ENCODE measurements at regions not wholly inside any gene's neighbourhood (a gene's known extent, or its start where the extent isn't known, plus 50 kb on each side); places are given as distances from the start of the nearest gene placed in this dataset.
"Not testable (repeated sequence)": the region's sequence is repeated elsewhere in the genome, so short reads cannot be mapped to it uniquely, and the experiment has no call there.

DNA sequence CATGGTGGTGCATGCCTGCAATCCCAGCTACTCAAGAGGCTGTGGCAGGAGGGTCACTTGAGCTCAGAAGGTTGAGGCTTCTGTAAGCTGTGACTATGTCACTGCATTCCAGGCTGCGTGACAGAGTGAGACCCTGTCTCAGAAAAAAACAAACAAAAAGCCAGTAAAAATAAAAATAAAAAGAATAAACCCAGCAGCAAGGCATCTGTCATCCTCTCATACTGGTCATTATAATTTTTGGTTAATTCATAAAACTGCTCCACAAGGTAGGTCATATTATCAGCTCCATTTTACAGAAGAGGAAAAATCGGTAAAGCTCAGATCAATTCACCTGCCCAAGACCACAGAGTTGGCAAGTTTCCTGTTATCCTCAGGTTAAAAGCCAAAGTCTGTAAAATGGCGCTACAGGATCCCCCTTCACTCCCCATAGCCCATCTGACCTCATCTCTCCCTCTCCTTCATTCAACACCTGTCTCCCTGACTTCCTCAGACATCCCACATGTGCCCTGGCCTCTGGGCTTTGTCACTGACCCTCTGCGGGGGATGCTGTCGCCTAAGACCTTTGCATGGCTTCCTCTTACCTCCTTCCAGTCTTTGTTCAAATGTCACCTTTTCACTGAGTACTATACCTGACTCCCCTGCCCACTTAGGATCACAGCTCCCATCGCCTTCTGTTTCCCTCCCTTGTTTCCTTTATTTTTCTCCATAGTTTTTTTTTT, 213.2 kb upstream of the ZNF217 start:
- H3K36me3 Mint-ChIP-seq (ENCODE audit: low read depth), result no peaks in the 10 kb centered on the region
- ATAC-seq (no peak), DNase-seq (no peak)
- TF ChIP-seq, protein P1, sequence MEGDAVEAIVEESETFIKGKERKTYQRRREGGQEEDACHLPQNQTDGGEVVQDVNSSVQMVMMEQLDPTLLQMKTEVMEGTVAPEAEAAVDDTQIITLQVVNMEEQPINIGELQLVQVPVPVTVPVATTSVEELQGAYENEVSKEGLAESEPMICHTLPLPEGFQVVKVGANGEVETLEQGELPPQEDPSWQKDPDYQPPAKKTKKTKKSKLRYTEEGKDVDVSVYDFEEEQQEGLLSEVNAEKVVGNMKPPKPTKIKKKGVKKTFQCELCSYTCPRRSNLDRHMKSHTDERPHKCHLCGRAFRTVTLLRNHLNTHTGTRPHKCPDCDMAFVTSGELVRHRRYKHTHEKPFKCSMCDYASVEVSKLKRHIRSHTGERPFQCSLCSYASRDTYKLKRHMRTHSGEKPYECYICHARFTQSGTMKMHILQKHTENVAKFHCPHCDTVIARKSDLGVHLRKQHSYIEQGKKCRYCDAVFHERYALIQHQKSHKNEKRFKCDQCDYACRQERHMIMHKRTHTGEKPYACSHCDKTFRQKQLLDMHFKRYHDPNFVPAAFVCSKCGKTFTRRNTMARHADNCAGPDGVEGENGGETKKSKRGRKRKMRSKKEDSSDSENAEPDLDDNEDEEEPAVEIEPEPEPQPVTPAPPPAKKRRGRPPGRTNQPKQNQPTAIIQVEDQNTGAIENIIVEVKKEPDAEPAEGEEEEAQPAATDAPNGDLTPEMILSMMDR (IDR thresholded peaks at IDR 0.05), result no peak
- no peaks in the 10 kb centered on the region for H3K9me3 Mint-ChIP-seq
- H3K27ac Mint-ChIP-seq, result peak overlapping the region; percentile 25
- CTCF ChIA-PET, result interaction anchor here (1.0 to 1.4 kb wide), 2 partner anchors 10 to 20 kb away, joined by 3 to 4 read pairs; no protein-coding TSS in a partner anchor
- no peaks in the 10 kb centered on the region for H3K4me1 Mint-ChIP-seq (ENCODE audit: low read depth)
- H3K4me3 Mint-ChIP-seq, result no peak overlapping the region
- POLR2A ChIA-PET, result no interaction called here
- no peaks in the 10 kb centered on the region for H3K27me3 Mint-ChIP-seq
- intact Hi-C loops (cut with micrococcal nuclease), result no loop called here

DNA sequence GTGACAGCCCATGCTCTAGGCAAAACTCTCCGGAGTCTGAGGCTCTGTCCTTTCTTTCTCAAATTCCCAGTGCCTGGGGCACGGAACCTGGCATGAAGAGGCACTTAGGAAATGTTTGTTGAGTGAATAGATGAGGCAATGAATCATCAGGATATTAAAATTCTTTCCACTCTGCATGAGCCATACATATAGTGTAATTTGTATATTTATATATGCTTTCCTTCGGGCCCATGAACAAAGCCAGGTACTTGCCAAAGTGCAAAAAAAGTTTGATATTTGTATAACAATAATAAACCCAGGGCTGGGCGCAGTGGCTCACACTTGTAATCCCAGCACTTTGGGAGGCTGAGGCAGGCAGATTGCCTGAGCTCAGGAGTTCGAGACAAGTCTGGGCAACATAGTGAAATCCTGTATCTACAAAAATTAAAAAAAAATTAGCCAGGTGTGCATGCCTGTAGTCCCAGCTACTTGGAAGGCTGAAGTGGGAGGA, 212.3 kb upstream of the ZNF217 start:
- Mint-ChIP-seq H3K4me3 (no peak overlapping the region), H3K4me1 (ENCODE audit: low read depth) (no peaks in the 10 kb centered on the region), H3K27me3 (no peaks in the 10 kb centered on the region), H3K9me3 (no peaks in the 10 kb centered on the region), H3K27ac (no peak overlapping the region), H3K36me3 (ENCODE audit: low read depth) (no peaks in the 10 kb centered on the region)
- ChIA-PET POLR2A (no interaction called here), CTCF (interaction anchor here (1.4 kb wide), 1 partner anchor 19 kb away, joined by 4 read pairs; no protein-coding TSS in a partner anchor)
- ATAC-seq (no peak), DNase-seq (no peak)
- intact Hi-C loops (cut with micrococcal nuclease), result no loop called here
- TF ChIP-seq, protein P1 (IDR thresholded peaks at IDR 0.05), result no peak

DNA sequence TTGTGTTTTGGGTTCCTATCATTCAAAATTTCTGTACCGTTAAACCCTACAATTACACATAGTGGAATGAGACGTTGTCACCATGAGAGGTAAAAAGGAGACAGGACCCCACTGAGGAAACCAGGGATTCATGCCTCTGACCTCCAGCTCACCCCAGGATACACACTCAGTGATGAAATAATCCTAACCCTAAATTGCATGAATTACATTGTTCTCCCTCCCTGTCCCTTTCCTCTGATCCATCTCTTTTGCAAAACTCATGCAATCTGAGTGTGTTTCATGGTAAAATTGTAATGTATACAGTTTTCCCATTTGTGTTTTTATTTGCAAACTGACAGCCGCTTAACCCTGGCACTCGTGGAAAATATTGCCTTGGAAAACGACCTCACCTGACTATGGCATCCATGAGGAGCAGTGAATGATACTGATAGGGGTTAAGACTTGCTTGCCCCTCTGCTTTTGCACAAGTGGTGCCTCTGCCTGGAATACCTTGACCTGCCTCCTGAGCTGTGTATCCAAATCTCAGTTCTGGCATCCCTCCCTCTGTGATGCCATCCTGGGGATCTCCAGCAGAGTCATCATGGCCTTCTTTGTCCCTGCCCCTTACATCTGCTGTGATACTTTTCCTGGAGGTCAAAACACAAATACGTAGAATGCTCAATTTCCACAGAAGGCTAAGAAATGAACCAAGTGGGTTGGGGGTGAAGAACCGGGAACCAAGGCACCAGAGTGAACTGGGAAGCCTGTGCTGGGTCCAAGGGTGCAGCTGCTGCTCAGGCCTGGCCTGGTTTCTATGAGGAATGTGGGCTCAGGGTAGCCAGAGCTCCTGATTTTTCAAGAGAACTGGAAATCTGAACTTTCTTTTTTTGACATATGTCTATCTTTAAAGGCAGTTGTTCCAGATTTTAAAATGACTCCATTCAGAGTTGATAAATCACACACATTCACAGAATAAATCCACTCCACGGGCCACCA, 211.6 kb upstream of the ZNF217 start:
- Mint-ChIP-seq H3K27ac (no peak overlapping the region), H3K27me3 (no peaks in the 10 kb centered on the region), H3K4me1 (ENCODE audit: low read depth) (no peaks in the 10 kb centered on the region), H3K4me3 (no peak overlapping the region), H3K9me3 (no peaks in the 10 kb centered on the region), H3K36me3 (ENCODE audit: low read depth) (no peaks in the 10 kb centered on the region)
- intact Hi-C loops (cut with micrococcal nuclease), result no loop called here
- DNase-seq (no peak), ATAC-seq (no peak)
- POLR2A ChIA-PET, result no interaction called here
- CTCF ChIA-PET, result no interaction called here
- TF ChIP-seq, protein P1 (IDR thresholded peaks at IDR 0.05), result no peak

DNA sequence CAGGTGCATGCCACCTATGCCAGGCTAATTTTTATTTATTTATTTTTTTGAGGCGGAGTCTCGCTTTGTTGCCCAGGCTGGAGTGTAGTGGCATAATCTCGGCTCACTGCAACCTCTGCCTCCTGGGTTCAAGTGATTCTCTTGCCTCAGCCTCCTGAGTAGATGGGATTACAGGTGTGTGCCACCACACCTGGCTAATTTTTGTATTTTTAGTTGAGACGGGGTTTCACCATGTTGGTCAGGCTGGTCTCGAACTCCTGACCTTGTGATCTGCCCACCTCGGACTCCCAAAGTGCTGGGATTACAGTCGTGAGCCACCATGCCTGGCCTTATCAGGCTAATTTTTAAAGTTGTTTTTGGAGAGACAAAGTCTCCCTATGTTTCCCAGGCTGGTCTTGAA, 210.7 kb upstream of the ZNF217 start:
- H3K4me3 Mint-ChIP-seq, POLR2A ChIA-PET: not testable (repeated sequence)

DNA sequence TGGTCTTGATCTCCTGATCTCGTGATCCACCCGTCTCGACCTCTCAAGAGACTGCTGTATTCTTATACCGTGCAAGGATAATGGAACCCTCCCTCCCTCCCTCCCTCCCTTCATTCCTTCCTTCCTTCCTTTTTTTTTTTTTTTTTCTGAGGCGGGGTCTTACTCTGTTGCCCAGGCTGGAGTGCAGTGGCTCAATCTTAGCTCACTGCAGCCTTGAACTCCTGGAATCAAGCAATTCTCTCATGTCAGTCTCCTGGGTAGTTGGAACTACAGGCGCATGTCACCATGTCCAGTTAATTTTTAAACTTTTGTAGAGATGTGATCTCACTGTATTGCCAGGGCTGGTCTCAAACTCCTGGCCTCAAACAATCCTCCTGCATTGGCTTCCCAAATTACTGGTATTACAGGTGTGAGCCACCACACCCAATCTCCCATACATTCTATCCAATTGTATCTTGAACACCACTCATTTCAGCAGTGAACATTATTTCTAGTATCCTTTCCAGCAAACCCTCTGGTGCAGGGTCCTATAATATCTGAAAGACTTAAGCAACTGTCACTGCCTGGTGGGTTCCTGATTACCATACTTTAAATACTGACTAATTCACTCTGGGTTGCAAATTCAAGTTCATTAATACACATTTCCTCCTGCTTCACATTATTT, 210.0 kb upstream of the ZNF217 start:
- TF ChIP-seq, protein P1 (IDR thresholded peaks at IDR 0.05), result no peak
- no peak overlapping the region for H3K4me3 Mint-ChIP-seq
- CTCF ChIA-PET, result interaction anchor here (0.8 kb wide), 1 partner anchor 258 kb away, joined by 4 read pairs; no protein-coding TSS in a partner anchor
- H3K27ac Mint-ChIP-seq, result no peak overlapping the region
- no peaks in the 10 kb centered on the region for H3K36me3 Mint-ChIP-seq (ENCODE audit: low read depth)
- POLR2A ChIA-PET, result no interaction called here
- intact Hi-C loops (cut with micrococcal nuclease), result no loop called here
- H3K27me3 Mint-ChIP-seq, result no peaks in the 10 kb centered on the region
- DNase-seq (no peak), ATAC-seq (no peak)
- no peaks in the 10 kb centered on the region for H3K4me1 Mint-ChIP-seq (ENCODE audit: low read depth)
- H3K9me3 Mint-ChIP-seq, result no peaks in the 10 kb centered on the region

More for the DNA sequence above, 210.7 kb upstream of the ZNF217 start:
- H3K36me3 Mint-ChIP-seq (ENCODE audit: low read depth); H3K27ac Mint-ChIP-seq; H3K9me3 Mint-ChIP-seq; CTCF ChIA-PET; DNase-seq; ATAC-seq; H3K4me1 Mint-ChIP-seq (ENCODE audit: low read depth); intact Hi-C loops (cut with micrococcal nuclease); H3K27me3 Mint-ChIP-seq: not testable (repeated sequence)

All from activated CD8-positive, alpha-beta T cell treated with anti-CD3 and anti-CD28 coated beads for 36 hours (primary cell).